Thoracic aorta (tissue), 2 donors: ENCODE measurements at regions not wholly inside any gene's neighbourhood (a gene's known extent, or its start where the extent isn't known, plus 50 kb on each side); places are given as distances from the start of the nearest gene placed in this dataset.

ENCODE experiments used
- ATAC-seq: fragments of 150-250 bp; one replicate; pipeline ENCODE4 v1.8.0; 2017; ENCODE audit warnings: low read depth; ENCODE audit not compliant: insufficient number of reproducible peaks, low FRiP score
- DNase-seq: peaks from one replicate; pipeline ENCODE4 v3.0.0-alpha.2; 2020; ENCODE audit warnings: low spot score
- H3K27ac ChIP-seq, 2 donors: fragments of 200-600 bp; sonication (generic); 1 replicate in 1 of 2; 2 replicates in 1 of 2; pipeline ENCODE4 v1.5.1; 2016; ENCODE audit warnings: mild to moderate bottlenecking in 2 of 2, moderate library complexity in 2 of 2
- H3K27me3 ChIP-seq: fragments of 200-600 bp; sonication (generic); replicated peaks from 2 replicates; pipeline ENCODE4 v1.6.0; 2016; ENCODE audit warnings: mild to moderate bottlenecking; ENCODE audit not compliant: insufficient read depth
- H3K36me3 ChIP-seq: fragments of 200-600 bp; sonication (generic); one replicate; pipeline ENCODE4 v1.5.1; 2016
- H3K4me1 ChIP-seq, 2 donors: fragments of 200-600 bp; sonication (generic); 1 replicate in 1 of 2; 2 replicates in 1 of 2; pipeline versions ENCODE4 v1.5.1 to v1.6.0; 2016; ENCODE audit warnings: low read depth in 2 of 2, mild to moderate bottlenecking in 1 of 2; ENCODE audit not compliant: control insufficient read depth in 1 of 2
- H3K4me3 ChIP-seq: fragments of 200-600 bp; sonication (generic); 2 replicates; pipeline ENCODE4 v1.5.1; 2016; ENCODE audit warnings: mild to moderate bottlenecking
- H3K9me3 ChIP-seq: fragments of 200-600 bp; sonication (generic); 2 replicates; pipeline ENCODE4 v1.5.1; 2016
- TF ChIP-seq, protein P1 (sequence below): fragments of 200-600 bp; sonication (generic); IDR thresholded peaks from one replicate; pipeline ENCODE4 v1.5.1; 2019; ENCODE audit warnings: antibody characterized with exemption

DNA sequence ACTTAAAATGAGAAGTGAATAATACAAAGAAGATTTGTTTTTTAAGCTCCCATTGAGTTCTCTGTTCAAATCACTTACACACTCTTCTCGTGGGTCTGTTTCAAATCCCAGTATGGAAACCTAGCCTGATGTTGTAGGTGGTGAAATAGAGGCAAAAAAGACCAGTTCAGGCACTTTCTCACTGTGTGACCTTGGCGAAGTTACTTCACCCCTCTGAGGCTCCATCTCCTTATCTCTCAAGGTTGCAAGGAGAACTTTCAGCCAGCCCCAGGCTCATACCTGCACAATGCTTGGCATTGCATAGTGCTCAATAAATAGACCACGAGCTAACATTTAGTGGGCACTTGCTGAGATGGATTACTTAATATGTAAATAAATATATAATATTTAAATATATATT is 90.1 kb downstream of the PRLHR start:
- DNase-seq = no peak
- Histone ChIP-seq H3K27me3 (no peaks in the 10 kb centered on the region), H3K9me3 (no peaks in the 10 kb centered on the region), H3K36me3 (no peaks in the 10 kb centered on the region), H3K27ac (no peak overlapping the region), H3K4me3 (no peak overlapping the region), H3K4me1 (no peaks in the 10 kb centered on the region)
- no peak for ATAC-seq
- TF ChIP-seq, protein P1, sequence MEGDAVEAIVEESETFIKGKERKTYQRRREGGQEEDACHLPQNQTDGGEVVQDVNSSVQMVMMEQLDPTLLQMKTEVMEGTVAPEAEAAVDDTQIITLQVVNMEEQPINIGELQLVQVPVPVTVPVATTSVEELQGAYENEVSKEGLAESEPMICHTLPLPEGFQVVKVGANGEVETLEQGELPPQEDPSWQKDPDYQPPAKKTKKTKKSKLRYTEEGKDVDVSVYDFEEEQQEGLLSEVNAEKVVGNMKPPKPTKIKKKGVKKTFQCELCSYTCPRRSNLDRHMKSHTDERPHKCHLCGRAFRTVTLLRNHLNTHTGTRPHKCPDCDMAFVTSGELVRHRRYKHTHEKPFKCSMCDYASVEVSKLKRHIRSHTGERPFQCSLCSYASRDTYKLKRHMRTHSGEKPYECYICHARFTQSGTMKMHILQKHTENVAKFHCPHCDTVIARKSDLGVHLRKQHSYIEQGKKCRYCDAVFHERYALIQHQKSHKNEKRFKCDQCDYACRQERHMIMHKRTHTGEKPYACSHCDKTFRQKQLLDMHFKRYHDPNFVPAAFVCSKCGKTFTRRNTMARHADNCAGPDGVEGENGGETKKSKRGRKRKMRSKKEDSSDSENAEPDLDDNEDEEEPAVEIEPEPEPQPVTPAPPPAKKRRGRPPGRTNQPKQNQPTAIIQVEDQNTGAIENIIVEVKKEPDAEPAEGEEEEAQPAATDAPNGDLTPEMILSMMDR = no peak

DNA sequence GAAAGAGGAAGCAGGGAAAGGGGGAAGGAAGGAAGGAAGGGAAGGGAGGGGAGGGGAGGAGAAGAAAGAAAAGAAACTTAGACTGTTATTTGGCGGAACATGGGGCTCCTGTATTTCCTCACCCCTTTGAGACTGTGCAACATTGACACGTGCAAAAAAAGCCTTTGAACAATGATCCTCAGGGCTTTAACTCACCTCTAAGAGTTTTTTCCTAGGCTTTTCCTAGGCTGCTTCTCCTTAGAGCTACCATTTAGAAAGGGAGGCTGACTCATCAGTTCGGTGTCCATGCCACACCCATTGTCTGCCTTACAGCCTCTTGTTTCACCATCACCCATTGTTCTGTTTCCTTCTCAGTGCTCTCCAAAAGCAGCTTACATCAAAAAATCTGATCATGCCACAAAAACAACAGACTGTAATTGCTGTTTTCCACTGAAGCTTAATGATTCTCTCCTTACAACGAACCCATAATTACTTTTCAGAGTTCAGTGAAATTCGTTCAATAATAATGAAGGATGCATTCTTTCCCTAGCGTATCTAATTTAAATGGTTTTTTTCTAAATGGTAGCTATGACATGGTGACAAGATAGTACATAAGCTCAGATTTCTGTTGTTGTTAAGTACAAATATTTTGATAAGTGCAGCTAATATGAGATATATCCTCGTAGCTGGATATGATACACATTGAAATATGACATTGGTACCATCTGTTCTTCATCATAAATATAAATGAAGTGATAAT is 90.8 kb downstream of the PRLHR start:
- H3K27me3 ChIP-seq = no peaks in the 10 kb centered on the region
- no peak for ATAC-seq
- H3K27ac ChIP-seq = no peak overlapping the region
- no peak overlapping the region for H3K4me3 ChIP-seq
- TF ChIP-seq, protein P1 = no peak
- no peaks in the 10 kb centered on the region for H3K4me1 ChIP-seq
- H3K9me3 ChIP-seq = no peaks in the 10 kb centered on the region
- no peak for DNase-seq
- H3K36me3 ChIP-seq = no peaks in the 10 kb centered on the region

DNA sequence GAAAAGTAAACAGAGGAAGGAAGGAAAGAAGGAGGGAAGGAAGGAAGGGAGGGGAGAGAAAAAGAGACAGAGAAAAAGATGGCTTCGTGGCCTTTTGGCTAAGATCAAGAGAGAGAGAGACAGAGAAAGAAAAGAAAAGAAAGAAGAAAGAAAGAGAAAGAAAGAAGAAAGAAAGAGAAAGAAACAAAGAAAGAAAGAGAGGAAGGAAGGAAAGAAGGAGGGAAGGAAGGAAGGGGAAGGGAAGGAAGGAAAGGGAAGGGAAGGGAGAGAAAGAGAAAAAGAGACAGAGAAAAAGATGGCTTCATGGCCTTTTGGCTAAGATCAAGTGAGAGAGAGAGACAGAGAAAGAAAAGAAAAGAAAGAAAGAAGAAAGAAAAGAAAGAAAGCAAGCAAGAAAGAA is 91.4 kb downstream of the PRLHR start:
- Histone ChIP-seq H3K4me3 (no peak overlapping the region), H3K36me3 (no peaks in the 10 kb centered on the region), H3K27ac (no peak overlapping the region), H3K27me3 (no peaks in the 10 kb centered on the region), H3K9me3 (no peaks in the 10 kb centered on the region), H3K4me1 (no peaks in the 10 kb centered on the region)
- ATAC-seq = no peak
- DNase-seq = no peak
- TF ChIP-seq, protein P1 = no peak

DNA sequence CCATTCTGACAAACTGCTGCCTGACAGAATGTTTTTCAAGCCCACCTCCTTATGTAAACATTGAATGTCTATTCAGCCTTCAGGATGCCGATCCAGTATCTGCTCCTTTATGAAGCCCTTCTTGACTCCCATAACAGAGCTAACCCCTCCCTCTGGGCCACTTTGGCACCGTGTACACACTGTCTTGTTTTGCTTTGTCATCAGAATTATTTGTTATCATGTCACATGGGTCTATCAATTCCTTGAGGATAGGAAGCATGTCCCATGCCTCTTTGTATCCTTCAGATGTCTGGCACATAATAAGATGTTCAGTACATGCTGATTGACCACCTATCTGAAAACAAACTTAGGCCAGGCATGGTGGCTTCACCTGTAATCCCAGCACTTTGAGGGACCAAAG is 92.3 kb downstream of the PRLHR start:
- TF ChIP-seq, protein P1 = no peak
- no peaks in the 10 kb centered on the region for H3K9me3 ChIP-seq
- ATAC-seq = no peak
- H3K27me3 ChIP-seq = no peaks in the 10 kb centered on the region
- no peaks in the 10 kb centered on the region for H3K4me1 ChIP-seq
- DNase-seq = no peak
- no peak overlapping the region for H3K27ac ChIP-seq
- no peaks in the 10 kb centered on the region for H3K36me3 ChIP-seq
- H3K4me3 ChIP-seq = no peak overlapping the region

DNA sequence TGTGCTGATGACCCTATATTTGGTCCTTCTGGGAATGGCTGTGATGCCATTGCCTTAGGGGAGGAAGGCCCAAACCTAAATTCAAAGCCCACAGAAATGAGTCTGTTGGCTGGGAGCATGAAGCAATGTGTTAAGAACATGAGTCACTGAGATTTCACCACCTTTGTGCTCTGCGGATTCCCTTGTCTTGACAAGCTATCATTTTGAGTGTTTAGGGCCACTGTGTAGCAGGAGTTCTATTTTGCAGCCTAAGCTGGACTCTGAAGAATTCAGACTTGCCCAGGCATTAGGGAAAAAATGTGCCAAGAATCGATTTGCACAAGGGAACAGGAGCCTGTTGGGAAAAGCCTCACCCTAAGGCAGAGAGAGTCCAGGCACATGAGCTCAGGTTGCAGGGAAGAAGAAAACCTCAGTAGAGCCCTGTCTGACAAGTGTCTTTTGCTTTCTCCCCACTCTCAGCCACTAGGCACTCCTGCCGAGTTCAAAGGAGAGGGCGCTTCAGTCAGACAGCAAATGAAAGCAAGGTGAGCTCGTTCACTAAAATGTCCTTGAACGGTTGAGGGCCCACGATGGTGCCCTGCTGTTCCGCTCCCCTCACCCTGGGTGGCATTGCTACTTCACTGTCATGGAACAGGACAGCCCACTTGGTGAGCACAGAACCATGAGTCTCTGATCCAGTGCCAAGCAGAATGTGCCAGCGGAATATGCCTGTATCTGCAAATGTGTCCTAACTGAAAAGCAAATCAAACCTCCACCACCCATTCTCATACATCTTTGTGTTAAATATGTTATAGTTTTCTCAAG is 93.6 kb downstream of the PRLHR start:
- H3K27ac ChIP-seq = no peak overlapping the region
- TF ChIP-seq, protein P1 = no peak
- H3K4me3 ChIP-seq = no peak overlapping the region
- DNase-seq (no peak), ATAC-seq (no peak)
- no peaks in the 10 kb centered on the region for H3K36me3 ChIP-seq
- H3K4me1 ChIP-seq = no peaks in the 10 kb centered on the region
- H3K9me3 ChIP-seq = no peaks in the 10 kb centered on the region
- H3K27me3 ChIP-seq = no peaks in the 10 kb centered on the region
